B cell (primary cell): ENCODE measurements at regions not wholly inside any gene's neighbourhood (a gene's known extent, or its start where the extent isn't known, plus 50 kb on each side); places are given as distances from the start of the nearest gene placed in this dataset.

Experiments used
- ATAC-seq: fragments of 200-7000 bp; cut with Tn5 transposase; one replicate; pipeline ENCODE4 v1.10.0; 2021; ENCODE audit warnings: low read depth, mild to moderate bottlenecking, moderate number of reproducible peaks, moderate library complexity
- CTCF ChIA-PET: fragments of 350-600 bp; sonication (Branson Sonifier 250); formaldehyde crosslinking; loops from one replicate; lab custom pipeline; 2021; ENCODE audit warnings: antibody characterized with exemption, inconsistent platforms; lab: Charles Lee
- POLR2A ChIA-PET: fragments of 350-600 bp; sonication (Branson Sonifier 250); formaldehyde crosslinking; loops from one replicate; lab custom pipeline; 2021; ENCODE audit warnings: antibody characterized with exemption; lab: Charles Lee
- DNase-seq: peaks from one replicate; pipeline ENCODE4 v3.0.0; 2013
- H2AFZ ChIP-seq: 2 replicates; pipeline ENCODE4 v1.6.1; 2012; ENCODE audit warnings: mild to moderate bottlenecking, low read depth, low read length; ENCODE audit not compliant: insufficient read depth, poor library complexity, severe bottlenecking
- H3K27ac ChIP-seq, 2 donors: 1 replicate in 1 of 2; 2 replicates in 1 of 2; pipeline ENCODE4 v1.5.1; 2012 to 2013; ENCODE audit warnings: low read length in 2 of 2, mild to moderate bottlenecking in 2 of 2, moderate library complexity in 1 of 2
- H3K27me3 ChIP-seq, 4 experiments: fragments of 200-600 bp in 1 of 4; sonication (generic) in 1 of 4; replicated peaks in 1 of 4; 1 replicate in 2 of 4; 2 replicates in 2 of 4; pipeline versions ENCODE4 v1.6.1 to v1.7.0; 2013 to 2016; ENCODE audit warnings: low read length in 3 of 4, mild to moderate bottlenecking in 2 of 4, mixed read lengths in 1 of 4, moderate library complexity in 1 of 4; ENCODE audit not compliant: insufficient read depth in 4 of 4, control insufficient read depth in 3 of 4; ENCODE audit errors: control extremely low read depth in 1 of 4
- H3K36me3 ChIP-seq, 2 experiments: replicated peaks in 1 of 2; 1 replicate in 1 of 2; 2 replicates in 1 of 2; pipeline versions ENCODE4 v1.6.1 to v1.7.1; 2013; ENCODE audit warnings: low read length in 1 of 2; ENCODE audit not compliant: insufficient read depth in 2 of 2, control insufficient read depth in 1 of 2; ENCODE audit errors: control extremely low read depth in 1 of 2, extremely low read depth in 1 of 2
- H3K4me1 ChIP-seq, 2 donors: fragments of 200-600 bp in 1 of 2; sonication (generic) in 1 of 2; 1 replicate in 1 of 2; 2 replicates in 1 of 2; pipeline versions ENCODE4 v1.5.1 to v1.6.1; 2013 to 2017; ENCODE audit warnings: low read length in 2 of 2; ENCODE audit not compliant: control insufficient read depth in 2 of 2, insufficient read depth in 2 of 2
- H3K4me2 ChIP-seq: replicated peaks from 2 replicates; pipeline ENCODE3; 2012; ENCODE audit warnings: mild to moderate bottlenecking, low read depth, low read length; ENCODE audit not compliant: poor library complexity, severe bottlenecking
- H3K4me3 ChIP-seq, 5 experiments: fragments of 200-600 bp in 1 of 5; sonication (generic) in 1 of 5; 1 replicate in 3 of 5; 2 replicates in 2 of 5; pipeline versions ENCODE4 v1.5.1 to v1.7.0; 2011 to 2016; ENCODE audit warnings: low read length in 4 of 5, mild to moderate bottlenecking in 4 of 5, low read depth in 2 of 5, control low read depth in 1 of 5, moderate library complexity in 1 of 5; ENCODE audit not compliant: insufficient read depth in 1 of 5; ENCODE audit errors: control extremely low read depth in 1 of 5, extremely low read depth in 1 of 5
- H3K79me2 ChIP-seq: fragments of 200-600 bp; sonication (generic); one replicate; pipeline ENCODE4 v1.6.0; 2016; ENCODE audit warnings: low read length; ENCODE audit not compliant: control insufficient read depth, insufficient read depth
- H3K9ac ChIP-seq: fragments of 200-600 bp; sonication (generic); 2 replicates; pipeline ENCODE4 v1.6.1; 2017; ENCODE audit warnings: mild to moderate bottlenecking, low read length, moderate library complexity
- H3K9me3 ChIP-seq, 3 donors: one replicate each; pipeline versions ENCODE4 v1.6.1 to v1.7.1; 2013; ENCODE audit warnings: low read length in 2 of 3; ENCODE audit not compliant: control insufficient read depth in 2 of 3, insufficient read depth in 1 of 3; ENCODE audit errors: control extremely low read depth in 1 of 3
- H4K20me1 ChIP-seq: 2 replicates; pipeline ENCODE4 v1.6.0; 2012; ENCODE audit warnings: mild to moderate bottlenecking, low read length; ENCODE audit not compliant: insufficient read depth, control insufficient read depth, poor library complexity, severe bottlenecking
- H3K27ac Mint-ChIP-seq: one replicate; pipeline ENCODE4 v1.8.0; 2021; ENCODE audit warnings: mixed read lengths
- H3K27me3 Mint-ChIP-seq: one replicate; pipeline ENCODE4 v1.8.0; 2021; ENCODE audit warnings: mixed read lengths
- H3K4me1 Mint-ChIP-seq: one replicate; pipeline ENCODE4 v1.8.0; 2021; ENCODE audit warnings: mixed read lengths
- H3K4me3 Mint-ChIP-seq: one replicate; pipeline ENCODE4 v1.8.0; 2021; ENCODE audit warnings: mixed read lengths
- H3K9me3 Mint-ChIP-seq: one replicate; pipeline ENCODE4 v1.8.0; 2022; ENCODE audit warnings: mixed read lengths; ENCODE audit not compliant: insufficient read depth
- CTCF ChIP-seq: fragments of 200-600 bp; IDR thresholded peaks from one replicate; pipeline ENCODE4 v1.8.0; 2022; ENCODE audit warnings: antibody characterized with exemption, mild to moderate bottlenecking
- EZH2 ChIP-seq: IDR thresholded peaks from 2 replicates; pipeline ENCODE4 v1.6.1; 2012; ENCODE audit warnings: borderline replicate concordance, low read depth, mild to moderate bottlenecking, moderate library complexity, low read length; ENCODE audit not compliant: insufficient read depth, poor library complexity, severe bottlenecking
- WGBS: methylation state at CpG from one replicate; pipeline ENCODE4 v1.1.5; 2013; ENCODE audit warnings: missing lambda C conversion rate; ENCODE audit not compliant: insufficient coverage; 5-methylcytosine and 5-hydroxymethylcytosine counted together
- intact Hi-C: fragments of 100-400 bp; cut with micrococcal nuclease; formaldehyde crosslinking; loops from one replicate; pipeline ENCODE4 v1.10.0; 2022

- Histone ChIP-seq H3K4me1 (no peaks in the 10 kb centered on the region), H3K36me3 (no peaks in the 10 kb centered on the region), H3K79me2 (no peaks in the 10 kb centered on the region), H3K9ac (no peak overlapping the region), H3K9me3 (peaks cover 0 to 4% (median 0%) of the 10 kb centered on the region in 3 donors), H3K4me3 (no peak overlapping the region), H3K27ac (no peak overlapping the region), H3K27me3 (no peaks in the 10 kb centered on the region), H3K4me2 (no peak overlapping the region), H4K20me1 (no peaks in the 10 kb centered on the region), H2AFZ (no peak overlapping the region)
- DNase-seq (no peak), ATAC-seq (no peak)
- no peaks in the 10 kb centered on the region for H3K27me3 Mint-ChIP-seq
- H3K4me3 Mint-ChIP-seq = no peak overlapping the region
- no peaks in the 10 kb centered on the region for H3K9me3 Mint-ChIP-seq
- intact Hi-C loops = no loop called here
- ChIA-PET CTCF (no interaction called here), POLR2A (no interaction called here)
- no peaks in the 10 kb centered on the region for H3K4me1 Mint-ChIP-seq
- TF ChIP-seq EZH2 = no peak
- no peak overlapping the region for H3K27ac Mint-ChIP-seq
- WGBS = no CpG with 5 or more reads among the region's 1 CpG
Observed at GRCh38 chr4:164212134-164212533, 541.8 kb upstream of the SMIM31 start.

GRCh38 chr4:164212714-164213113 is 541.2 kb upstream of the SMIM31 start:
- no peak overlapping the region for H3K4me3 Mint-ChIP-seq
- TF ChIP-seq EZH2 = no peak
- no peak for TF ChIP-seq CTCF
- ATAC-seq (no peak), DNase-seq (no peak)
- intact Hi-C loops = no loop called here
- POLR2A ChIA-PET = no interaction called here
- CTCF ChIA-PET = no interaction called here
- H3K27me3 ChIP-seq = no peaks in the 10 kb centered on the region
- H3K4me3 ChIP-seq = no peak overlapping the region
- no peaks in the 10 kb centered on the region for H3K79me2 ChIP-seq
- no peaks in the 10 kb centered on the region for H3K9me3 Mint-ChIP-seq
- no peak overlapping the region for H3K4me2 ChIP-seq
- no peaks in the 10 kb centered on the region for H3K4me1 ChIP-seq
- no peaks in the 10 kb centered on the region for H3K36me3 ChIP-seq
- H3K9me3 ChIP-seq = peaks cover 0 to 4% (median 0%) of the 10 kb centered on the region in 3 donors
- H3K27ac ChIP-seq = no peak overlapping the region
- 100% methylated on average over 1 of the region's 2 CpGs for WGBS
- H2AFZ ChIP-seq = no peak overlapping the region
- no peaks in the 10 kb centered on the region for H4K20me1 ChIP-seq
- no peak overlapping the region for H3K27ac Mint-ChIP-seq
- no peaks in the 10 kb centered on the region for H3K27me3 Mint-ChIP-seq
- H3K4me1 Mint-ChIP-seq = no peaks in the 10 kb centered on the region
- no peak overlapping the region for H3K9ac ChIP-seq
